Activated CD4-positive, alpha-beta T cell treated with anti-CD3 and anti-CD28 coated beads, Interleukin-2, amount 50 U/mL, for 48 hours (primary cell): ENCODE measurements at regions not wholly inside any gene's neighbourhood (a gene's known extent, or its start where the extent isn't known, plus 50 kb on each side); places are given as distances from the start of the nearest gene placed in this dataset.

Source experiments
- DNase-seq, 2 experiments: peaks; one replicate each; pipeline ENCODE4 v3.0.0-alpha.2; 2020

DNA sequence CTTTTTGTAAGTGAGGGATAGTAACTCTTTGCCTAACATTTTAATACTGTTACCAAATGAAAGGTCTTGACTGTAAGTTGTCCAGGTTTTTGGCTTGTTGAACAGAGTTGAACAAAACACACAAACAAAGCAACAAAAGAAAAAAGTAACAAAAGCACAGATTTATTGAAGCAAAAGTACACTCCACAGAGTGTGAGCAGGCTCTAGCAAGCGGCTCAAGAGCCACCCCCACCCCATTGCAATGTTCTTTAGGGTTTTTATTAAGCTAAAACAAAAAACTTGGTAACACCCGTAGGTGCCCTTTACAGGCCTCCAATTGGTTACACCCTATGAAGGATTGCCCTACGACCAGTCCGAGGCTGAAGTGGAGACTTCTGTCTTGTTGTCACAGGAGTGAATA is 197.4 kb upstream of the MAP3K1 start:
- DNase-seq: no peak

DNA sequence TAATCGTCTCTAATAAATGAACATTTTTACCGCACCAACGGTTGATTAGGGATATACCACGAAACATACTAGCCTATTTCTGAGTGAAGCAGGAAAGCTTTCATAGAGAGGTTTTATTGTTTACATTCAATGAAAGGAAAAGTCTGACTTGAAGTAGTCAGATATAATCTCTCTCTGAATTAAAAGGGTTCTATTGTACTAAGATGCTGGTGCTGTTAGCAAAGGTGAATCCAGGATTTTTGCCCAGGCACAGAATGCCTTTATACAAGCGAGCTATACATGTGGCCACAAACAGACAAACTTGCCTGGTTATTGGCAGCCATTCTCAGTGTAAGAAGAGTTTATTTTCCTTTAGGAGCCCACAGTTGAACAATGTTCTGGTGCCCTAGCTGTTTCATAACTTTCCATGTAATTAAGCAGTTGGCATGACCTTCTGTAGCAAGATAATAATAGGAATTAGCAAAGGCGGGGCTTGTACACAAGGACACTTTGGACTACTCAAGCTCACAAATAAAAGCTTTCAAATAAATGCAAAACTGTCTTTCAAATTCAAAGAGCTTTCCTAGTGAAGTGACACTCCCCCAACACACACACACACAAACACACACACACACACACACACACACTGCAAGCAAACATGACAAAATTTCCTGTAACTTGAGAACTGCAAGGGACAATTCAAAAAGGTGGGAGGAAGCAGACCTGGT is 198.7 kb upstream of the MAP3K1 start:
- DNase-seq: no peak

GRCh38 chr5:56615361-56616153 is 199.8 kb upstream of the MAP3K1 start:
- no peak for DNase-seq

DNA sequence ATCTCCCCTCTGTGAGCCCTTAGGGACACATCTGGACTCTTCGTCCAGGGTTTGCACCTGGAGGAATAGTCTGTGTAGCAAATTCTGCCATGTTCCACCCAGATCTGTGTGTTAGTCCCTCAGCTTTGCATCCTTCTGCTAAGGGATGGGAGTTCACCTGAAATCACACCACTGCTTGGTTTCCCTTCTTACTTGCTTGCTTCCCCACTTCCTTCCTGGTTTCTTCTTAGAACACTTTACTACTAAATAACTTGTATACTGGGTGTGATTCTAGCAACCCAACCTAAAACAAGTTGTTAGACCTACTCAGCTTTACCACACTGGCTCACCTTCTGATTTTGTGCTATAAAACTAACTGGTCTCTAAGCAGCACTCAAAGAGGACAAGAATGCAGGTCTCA is 202.6 kb upstream of the MAP3K1 start:
- no peak for DNase-seq

DNA sequence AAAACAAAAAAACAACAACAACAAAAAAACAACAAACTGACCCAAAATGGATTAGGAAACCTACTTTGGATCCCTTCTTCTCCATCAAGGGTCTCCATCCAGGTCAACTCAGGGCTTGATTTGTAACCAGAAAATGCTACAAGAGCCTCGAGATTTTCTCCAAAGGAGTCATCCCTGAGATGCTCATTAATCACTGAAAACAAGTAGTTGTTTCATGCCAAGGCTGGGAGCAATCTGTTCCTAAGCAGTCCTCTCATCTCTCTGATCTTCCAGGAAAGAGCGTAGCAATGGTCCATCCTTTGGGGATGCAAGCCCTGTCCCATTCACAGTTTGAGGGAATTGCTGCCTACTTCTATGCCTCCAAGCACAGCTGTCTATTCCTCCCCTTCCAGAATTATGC is 203.0 kb upstream of the MAP3K1 start:
- DNase-seq: no peak

DNA sequence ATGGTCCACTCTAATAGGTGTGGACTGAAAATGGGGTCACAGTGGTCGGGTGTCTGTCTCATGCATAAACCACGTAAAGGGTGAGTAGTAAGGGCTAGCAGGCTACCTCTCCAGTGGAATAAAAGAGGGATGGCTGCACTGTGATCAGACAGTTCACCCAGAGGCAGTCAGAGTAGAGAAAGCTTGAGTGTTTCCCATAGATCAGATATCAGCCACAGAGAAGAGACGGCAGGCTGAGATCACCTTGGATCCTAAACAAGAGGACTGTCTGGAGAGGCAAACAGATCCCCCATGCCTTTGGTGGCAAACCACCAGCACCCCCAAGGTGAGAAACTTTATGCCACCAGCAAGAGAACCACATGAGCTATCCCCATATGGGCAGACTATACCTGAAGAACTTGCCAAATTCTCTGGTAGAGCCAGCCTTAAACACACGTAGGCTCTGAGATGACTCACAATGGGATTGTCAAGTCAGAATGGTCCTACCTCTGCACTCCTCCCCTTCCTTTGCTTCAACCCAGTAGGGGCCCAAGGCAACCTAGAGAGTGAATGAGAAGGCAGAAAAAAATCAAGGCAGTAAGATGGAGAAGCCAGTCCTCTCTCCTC is 205.2 kb upstream of the MAP3K1 start:
- peak; percentile 21 to 54 for DNase-seq

- DNase-seq: no peak
Observed at GRCh38 chr5:56608217-56608925, 207.0 kb upstream of the MAP3K1 start.

DNA sequence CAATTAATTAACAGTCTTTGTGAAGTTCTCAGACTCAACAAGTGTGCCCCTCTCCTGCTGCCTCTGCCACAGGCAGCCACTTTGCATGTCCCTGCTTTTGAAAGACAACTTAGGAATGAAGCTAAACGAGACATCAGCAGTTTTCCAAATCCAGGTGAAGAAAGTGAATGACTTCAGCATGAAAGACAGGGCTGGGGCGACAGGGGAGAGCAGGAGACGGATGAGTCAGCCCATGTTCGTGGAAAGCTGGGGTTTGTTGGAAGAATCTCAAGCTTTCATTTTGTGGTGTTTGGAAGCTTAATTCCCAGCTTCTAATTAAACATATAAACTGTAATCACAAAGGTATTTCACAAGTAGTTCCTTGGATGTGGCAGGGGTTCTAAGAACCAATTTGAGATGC is 207.8 kb upstream of the MAP3K1 start:
- no peak for DNase-seq

- DNase-seq: no peak
Observed at GRCh38 chr5:56607074-56607473, 208.3 kb upstream of the MAP3K1 start.

- DNase-seq: no peak
Observed at GRCh38 chr5:56606192-56606591, 209.2 kb upstream of the MAP3K1 start.

DNA sequence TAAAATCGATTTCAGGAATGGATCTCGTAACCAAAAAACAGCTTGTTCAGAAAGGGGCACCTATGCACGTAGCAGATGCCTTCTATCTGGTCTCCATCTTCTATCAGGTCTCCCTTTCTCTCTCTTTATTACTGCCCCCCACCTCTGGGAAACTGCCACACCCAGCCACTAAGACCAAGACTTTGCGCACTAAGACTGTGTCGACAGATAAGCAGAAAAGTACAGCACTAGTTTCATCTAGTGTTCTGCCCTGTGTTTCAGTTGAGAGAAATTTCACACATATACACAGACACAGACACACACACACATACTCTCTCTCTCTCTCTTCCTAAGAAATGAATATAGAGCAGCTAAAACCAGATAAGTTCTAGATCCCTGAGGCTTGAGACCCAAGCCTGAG is 210.1 kb upstream of the MAP3K1 start:
- DNase-seq: no peak

- DNase-seq: no peak
Observed at GRCh38 chr5:56601641-56602071, 213.7 kb upstream of the MAP3K1 start.

DNA sequence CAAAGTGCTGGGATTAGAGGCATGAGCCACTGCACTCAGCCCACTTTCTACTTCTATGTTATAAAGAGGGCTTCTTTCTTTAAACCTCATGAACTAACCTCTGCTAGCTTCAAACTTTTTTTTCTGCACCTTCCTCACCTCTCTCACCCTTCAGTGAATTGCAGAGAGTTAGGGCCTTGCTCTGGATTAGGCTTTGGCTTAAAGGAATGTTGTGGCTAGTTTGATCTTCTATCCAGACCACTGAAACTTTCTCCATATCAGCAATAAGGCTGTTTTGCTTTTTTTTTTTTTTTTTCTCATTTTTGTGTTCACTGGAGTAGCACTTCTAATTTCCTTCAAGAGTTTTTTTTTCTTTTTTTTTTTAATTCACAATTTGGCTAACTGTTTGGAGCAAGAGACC is 216.4 kb upstream of the MAP3K1 start:
- no peak for DNase-seq

- no peak for DNase-seq
Observed at GRCh38 chr5:56596155-56596554, 219.2 kb upstream of the MAP3K1 start.

- no peak for DNase-seq
Observed at GRCh38 chr5:56595566-56595965, 219.8 kb upstream of the MAP3K1 start.

DNA sequence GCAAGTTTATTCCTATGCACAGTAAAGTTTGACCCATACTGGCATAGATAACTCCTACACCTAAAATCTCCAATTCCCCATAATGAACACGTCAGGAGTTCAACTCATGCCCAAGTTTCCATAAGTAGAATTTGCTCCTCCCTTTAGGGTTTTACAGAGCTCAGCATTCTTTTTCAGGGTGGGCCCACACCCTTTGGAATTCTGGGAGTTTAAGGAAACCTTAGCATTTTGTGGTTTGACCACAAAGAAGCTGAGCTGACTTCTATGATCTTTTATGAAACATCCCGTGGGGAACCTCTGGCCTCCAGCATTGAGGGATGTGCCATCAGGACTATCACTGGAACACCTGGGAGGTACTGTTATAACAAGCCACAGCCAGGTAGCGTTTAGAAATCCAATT is 220.6 kb upstream of the MAP3K1 start:
- no peak for DNase-seq

GRCh38 chr5:56591081-56591480 is 224.3 kb upstream of the MAP3K1 start:
- DNase-seq: no peak

DNA sequence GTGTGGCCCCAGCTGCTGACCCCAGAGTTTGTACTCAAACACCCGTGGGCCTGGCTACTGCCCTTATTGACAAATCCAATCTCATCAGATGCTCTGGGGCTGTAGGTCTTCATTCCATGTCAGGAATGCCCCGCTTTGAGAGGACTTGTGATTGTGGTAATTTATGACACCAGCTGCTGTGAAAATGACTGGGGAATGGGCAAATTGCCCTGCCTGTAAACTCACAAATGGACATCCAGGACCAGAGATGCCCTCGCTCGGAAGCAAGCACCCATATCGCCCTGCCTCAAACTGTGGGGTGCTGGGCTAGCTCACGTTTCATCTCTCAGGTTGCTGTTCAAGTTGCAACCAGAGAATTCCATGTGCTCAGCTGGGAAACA is 225.9 kb upstream of the MAP3K1 start:
- DNase-seq: no peak

- DNase-seq: no peak
Observed at GRCh38 chr5:56588636-56589480, 226.5 kb upstream of the MAP3K1 start.

- no peak for DNase-seq
Observed at GRCh38 chr5:56588131-56588487, 227.2 kb upstream of the MAP3K1 start.

GRCh38 chr5:56587381-56588130 is 227.8 kb upstream of the MAP3K1 start:
- no peak for DNase-seq
